ENCODE measurements at regions not wholly inside any gene's neighbourhood (a gene's known extent, or its start where the extent isn't known, plus 50 kb on each side); places are given as distances from the start of the nearest gene placed in this dataset.

DNA sequence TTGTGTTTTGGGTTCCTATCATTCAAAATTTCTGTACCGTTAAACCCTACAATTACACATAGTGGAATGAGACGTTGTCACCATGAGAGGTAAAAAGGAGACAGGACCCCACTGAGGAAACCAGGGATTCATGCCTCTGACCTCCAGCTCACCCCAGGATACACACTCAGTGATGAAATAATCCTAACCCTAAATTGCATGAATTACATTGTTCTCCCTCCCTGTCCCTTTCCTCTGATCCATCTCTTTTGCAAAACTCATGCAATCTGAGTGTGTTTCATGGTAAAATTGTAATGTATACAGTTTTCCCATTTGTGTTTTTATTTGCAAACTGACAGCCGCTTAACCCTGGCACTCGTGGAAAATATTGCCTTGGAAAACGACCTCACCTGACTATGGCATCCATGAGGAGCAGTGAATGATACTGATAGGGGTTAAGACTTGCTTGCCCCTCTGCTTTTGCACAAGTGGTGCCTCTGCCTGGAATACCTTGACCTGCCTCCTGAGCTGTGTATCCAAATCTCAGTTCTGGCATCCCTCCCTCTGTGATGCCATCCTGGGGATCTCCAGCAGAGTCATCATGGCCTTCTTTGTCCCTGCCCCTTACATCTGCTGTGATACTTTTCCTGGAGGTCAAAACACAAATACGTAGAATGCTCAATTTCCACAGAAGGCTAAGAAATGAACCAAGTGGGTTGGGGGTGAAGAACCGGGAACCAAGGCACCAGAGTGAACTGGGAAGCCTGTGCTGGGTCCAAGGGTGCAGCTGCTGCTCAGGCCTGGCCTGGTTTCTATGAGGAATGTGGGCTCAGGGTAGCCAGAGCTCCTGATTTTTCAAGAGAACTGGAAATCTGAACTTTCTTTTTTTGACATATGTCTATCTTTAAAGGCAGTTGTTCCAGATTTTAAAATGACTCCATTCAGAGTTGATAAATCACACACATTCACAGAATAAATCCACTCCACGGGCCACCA is 211.6 kb upstream of the ZNF217 start:
- TF ChIP-seq, protein P1, sequence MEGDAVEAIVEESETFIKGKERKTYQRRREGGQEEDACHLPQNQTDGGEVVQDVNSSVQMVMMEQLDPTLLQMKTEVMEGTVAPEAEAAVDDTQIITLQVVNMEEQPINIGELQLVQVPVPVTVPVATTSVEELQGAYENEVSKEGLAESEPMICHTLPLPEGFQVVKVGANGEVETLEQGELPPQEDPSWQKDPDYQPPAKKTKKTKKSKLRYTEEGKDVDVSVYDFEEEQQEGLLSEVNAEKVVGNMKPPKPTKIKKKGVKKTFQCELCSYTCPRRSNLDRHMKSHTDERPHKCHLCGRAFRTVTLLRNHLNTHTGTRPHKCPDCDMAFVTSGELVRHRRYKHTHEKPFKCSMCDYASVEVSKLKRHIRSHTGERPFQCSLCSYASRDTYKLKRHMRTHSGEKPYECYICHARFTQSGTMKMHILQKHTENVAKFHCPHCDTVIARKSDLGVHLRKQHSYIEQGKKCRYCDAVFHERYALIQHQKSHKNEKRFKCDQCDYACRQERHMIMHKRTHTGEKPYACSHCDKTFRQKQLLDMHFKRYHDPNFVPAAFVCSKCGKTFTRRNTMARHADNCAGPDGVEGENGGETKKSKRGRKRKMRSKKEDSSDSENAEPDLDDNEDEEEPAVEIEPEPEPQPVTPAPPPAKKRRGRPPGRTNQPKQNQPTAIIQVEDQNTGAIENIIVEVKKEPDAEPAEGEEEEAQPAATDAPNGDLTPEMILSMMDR (IDR thresholded peaks at IDR 0.05): no peak
- TF ChIP-seq EZH2phosphoT487 (IDR thresholded peaks at IDR 0.05) (no peak), EZH2 (IDR thresholded peaks at IDR 0.05) (no peak)

Data from neural progenitor cell (in vitro differentiated cells).